ENCODE measurements at regions not wholly inside any gene's neighbourhood (a gene's known extent, or its start where the extent isn't known, plus 50 kb on each side); places are given as distances from the start of the nearest gene placed in this dataset.
A peak's percentile ranks its signal among the peaks of the same experiment; 100 is the strongest.

- no peaks in the 10 kb centered on the region for H3K9me3 ChIP-seq
- H3K4me1 ChIP-seq = peaks cover 0 to 54% (median 7%) of the 10 kb centered on the region in 4 donors
- no peak for TF ChIP-seq CTCF (IDR thresholded peaks at IDR 0.05)
- intact Hi-C loops (cut with DNase I; ENCODE audit: low total_unique reads) = no loop called here
- peak overlapping the region; percentile 38 to 57 for H3K27ac ChIP-seq
- DNase-seq = no peak
- H3K36me3 ChIP-seq = no peaks in the 10 kb centered on the region
- no peaks in the 10 kb centered on the region for H3K27me3 ChIP-seq
- H3K4me3 ChIP-seq = no peak overlapping the region
These were observed 227.5 kb upstream of the COL8A1 start for GRCh38 chr3:99410789-99411311.

DNA sequence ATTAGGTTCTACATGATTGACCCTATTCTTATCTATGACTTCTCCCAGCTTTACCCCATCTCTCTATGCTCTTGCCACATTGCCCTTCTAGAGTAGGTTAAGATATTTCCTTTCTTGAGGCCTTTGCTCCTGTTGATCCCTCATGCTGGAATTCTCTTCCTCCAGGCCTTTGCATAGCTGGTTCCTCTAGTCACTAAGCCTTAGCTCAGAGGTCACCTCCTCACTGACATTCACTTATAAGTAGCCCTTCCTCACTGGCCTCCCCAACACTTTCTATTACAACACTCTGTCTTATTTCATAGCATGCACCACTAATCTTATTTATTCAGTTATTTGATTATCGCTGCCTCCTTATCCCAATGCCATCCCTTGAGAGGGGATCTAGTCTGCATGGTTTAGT, 228.4 kb upstream of the COL8A1 start:
- Histone ChIP-seq H3K9me3 (no peaks in the 10 kb centered on the region), H3K4me3 (no peak overlapping the region), H3K27ac (peak overlapping the region in 1 of 2 donors; percentile 57), H3K27me3 (no peaks in the 10 kb centered on the region), H3K4me1 (peaks cover 0 to 49% (median 7%) of the 10 kb centered on the region in 4 donors), H3K36me3 (no peaks in the 10 kb centered on the region)
- DNase-seq = no peak
- TF ChIP-seq CTCF (IDR thresholded peaks at IDR 0.05) = no peak
- intact Hi-C loops (cut with DNase I; ENCODE audit: low total_unique reads) = no loop called here

DNA sequence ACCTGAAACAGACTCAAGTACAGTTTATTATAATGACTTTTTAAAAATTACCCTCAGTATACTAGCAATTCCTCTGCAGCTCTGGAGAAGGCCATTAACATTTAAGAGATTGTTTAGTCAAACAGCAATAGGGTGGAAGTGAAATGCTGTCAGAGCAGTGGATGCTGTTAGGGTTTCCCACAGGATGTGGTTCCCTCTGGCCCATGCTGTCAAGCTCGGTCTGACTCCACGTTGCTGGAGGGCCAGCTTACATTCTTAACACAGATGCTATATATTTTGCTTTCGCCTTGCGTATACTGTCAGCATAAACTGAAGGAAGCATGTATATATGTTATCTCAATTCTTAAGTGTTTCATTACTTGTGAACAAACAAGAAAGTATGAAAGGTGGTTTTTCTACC, 231.1 kb upstream of the COL8A1 start:
- no peaks in the 10 kb centered on the region for H3K9me3 ChIP-seq
- intact Hi-C loops (cut with DNase I; ENCODE audit: low total_unique reads) = no loop called here
- H3K4me1 ChIP-seq = peaks cover 0 to 25% (median 5%) of the 10 kb centered on the region in 4 donors
- DNase-seq = no peak
- H3K27ac ChIP-seq = no peak overlapping the region
- H3K4me3 ChIP-seq = no peak overlapping the region
- H3K27me3 ChIP-seq = no peaks in the 10 kb centered on the region
- TF ChIP-seq CTCF (IDR thresholded peaks at IDR 0.05) = no peak
- H3K36me3 ChIP-seq = no peaks in the 10 kb centered on the region

- no peaks in the 10 kb centered on the region for H3K4me1 ChIP-seq
- no peaks in the 10 kb centered on the region for H3K36me3 ChIP-seq
- intact Hi-C loops (cut with DNase I; ENCODE audit: low total_unique reads) = no loop called here
- no peak for DNase-seq
- peaks cover 0 to 17% (median 0%) of the 10 kb centered on the region in 3 donors for H3K9me3 ChIP-seq
- no peaks in the 10 kb centered on the region for H3K27me3 ChIP-seq
- no peak for TF ChIP-seq CTCF (IDR thresholded peaks at IDR 0.05)
- H3K27ac ChIP-seq = no peak overlapping the region
- H3K4me3 ChIP-seq = no peak overlapping the region
These were observed 235.6 kb upstream of the COL8A1 start for GRCh38 chr3:99402755-99403154.

GRCh38 chr3:99400352-99400751, 238.0 kb upstream of the COL8A1 start:
- no peak for DNase-seq
- intact Hi-C loops (cut with DNase I; ENCODE audit: low total_unique reads) = no loop called here
- no peak overlapping the region for H3K4me3 ChIP-seq
- H3K27ac ChIP-seq = no peak overlapping the region
- H3K27me3 ChIP-seq = no peaks in the 10 kb centered on the region
- H3K9me3 ChIP-seq = peaks cover 0 to 18% (median 0%) of the 10 kb centered on the region in 3 donors
- TF ChIP-seq CTCF (IDR thresholded peaks at IDR 0.05) = no peak
- H3K36me3 ChIP-seq = no peaks in the 10 kb centered on the region
- peaks cover 0 to 14% (median 0%) of the 10 kb centered on the region in 4 donors for H3K4me1 ChIP-seq
